ENCODE measurements at regions not wholly inside any gene's neighbourhood (a gene's known extent, or its start where the extent isn't known, plus 50 kb on each side); places are given as distances from the start of the nearest gene placed in this dataset.
"Not testable (repeated sequence)": the region's sequence is repeated elsewhere in the genome, so short reads cannot be mapped to it uniquely, and the experiment has no call there.

DNA sequence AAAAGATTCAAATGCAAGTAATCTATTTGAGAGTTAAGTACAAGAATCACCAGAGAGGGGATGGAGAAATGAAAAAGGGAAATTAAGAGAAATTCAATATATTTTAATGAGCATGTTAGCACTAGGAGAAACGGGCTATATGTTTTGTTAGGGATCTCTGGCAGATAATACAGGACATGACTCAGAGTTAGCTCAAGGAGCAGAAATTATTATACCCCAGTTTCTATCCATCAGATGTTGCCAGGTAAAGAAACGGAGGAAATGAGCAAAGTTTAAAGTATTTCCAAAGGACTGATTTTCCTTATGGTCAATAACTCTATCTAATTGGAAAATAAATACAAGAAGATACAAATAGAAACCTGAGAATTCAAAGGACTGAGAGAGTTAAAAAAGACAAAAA is 867.6 kb downstream of the TRAM1L1 start:
- DNase-seq (ENCODE audit: low read depth in 1 of 2, low spot score in 1 of 2): no peak
- TF ChIP-seq, protein P1, sequence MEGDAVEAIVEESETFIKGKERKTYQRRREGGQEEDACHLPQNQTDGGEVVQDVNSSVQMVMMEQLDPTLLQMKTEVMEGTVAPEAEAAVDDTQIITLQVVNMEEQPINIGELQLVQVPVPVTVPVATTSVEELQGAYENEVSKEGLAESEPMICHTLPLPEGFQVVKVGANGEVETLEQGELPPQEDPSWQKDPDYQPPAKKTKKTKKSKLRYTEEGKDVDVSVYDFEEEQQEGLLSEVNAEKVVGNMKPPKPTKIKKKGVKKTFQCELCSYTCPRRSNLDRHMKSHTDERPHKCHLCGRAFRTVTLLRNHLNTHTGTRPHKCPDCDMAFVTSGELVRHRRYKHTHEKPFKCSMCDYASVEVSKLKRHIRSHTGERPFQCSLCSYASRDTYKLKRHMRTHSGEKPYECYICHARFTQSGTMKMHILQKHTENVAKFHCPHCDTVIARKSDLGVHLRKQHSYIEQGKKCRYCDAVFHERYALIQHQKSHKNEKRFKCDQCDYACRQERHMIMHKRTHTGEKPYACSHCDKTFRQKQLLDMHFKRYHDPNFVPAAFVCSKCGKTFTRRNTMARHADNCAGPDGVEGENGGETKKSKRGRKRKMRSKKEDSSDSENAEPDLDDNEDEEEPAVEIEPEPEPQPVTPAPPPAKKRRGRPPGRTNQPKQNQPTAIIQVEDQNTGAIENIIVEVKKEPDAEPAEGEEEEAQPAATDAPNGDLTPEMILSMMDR (IDR thresholded peaks at IDR 0.05; ENCODE audit: low read depth, low read length): no peak
- Histone ChIP-seq H3K36me3 (no peaks in the 10 kb centered on the region), H3K9me3 (ENCODE audit: low read depth) (no peaks in the 10 kb centered on the region), H3K4me3 (no peak overlapping the region), H3K27me3 (no peaks in the 10 kb centered on the region), H3K4me1 (ENCODE audit: low read depth) (no peaks in the 10 kb centered on the region), H3K27ac (no peak overlapping the region)

DNA sequence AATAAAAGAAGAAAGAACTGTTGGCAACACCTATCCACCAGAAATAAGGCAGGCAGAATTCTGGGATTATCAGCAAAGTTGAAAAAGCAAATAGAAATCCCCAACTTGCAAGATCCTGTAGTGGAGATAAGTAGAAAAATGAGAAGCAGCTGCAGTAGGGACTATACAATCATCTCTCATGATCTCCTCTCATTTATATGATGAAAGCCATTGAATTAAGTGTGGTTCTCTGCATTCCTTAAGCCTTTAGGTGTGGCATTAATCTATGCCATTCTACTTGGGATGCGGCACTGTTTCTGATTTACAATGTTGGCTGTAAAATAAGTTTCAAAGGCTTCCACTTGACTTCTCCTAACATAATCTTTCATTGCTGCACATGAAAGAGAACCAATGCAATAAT is 869.8 kb downstream of the TRAM1L1 start:
- no peak overlapping the region for H3K27ac ChIP-seq
- TF ChIP-seq, protein P1 (IDR thresholded peaks at IDR 0.05; ENCODE audit: low read depth, low read length): no peak
- H3K27me3 ChIP-seq: no peaks in the 10 kb centered on the region
- no peak overlapping the region for H3K4me3 ChIP-seq
- H3K4me1 ChIP-seq (ENCODE audit: low read depth): no peaks in the 10 kb centered on the region
- no peaks in the 10 kb centered on the region for H3K36me3 ChIP-seq
- no peak for DNase-seq (ENCODE audit: low read depth in 1 of 2, low spot score in 1 of 2)
- H3K9me3 ChIP-seq (ENCODE audit: low read depth): no peaks in the 10 kb centered on the region

DNA sequence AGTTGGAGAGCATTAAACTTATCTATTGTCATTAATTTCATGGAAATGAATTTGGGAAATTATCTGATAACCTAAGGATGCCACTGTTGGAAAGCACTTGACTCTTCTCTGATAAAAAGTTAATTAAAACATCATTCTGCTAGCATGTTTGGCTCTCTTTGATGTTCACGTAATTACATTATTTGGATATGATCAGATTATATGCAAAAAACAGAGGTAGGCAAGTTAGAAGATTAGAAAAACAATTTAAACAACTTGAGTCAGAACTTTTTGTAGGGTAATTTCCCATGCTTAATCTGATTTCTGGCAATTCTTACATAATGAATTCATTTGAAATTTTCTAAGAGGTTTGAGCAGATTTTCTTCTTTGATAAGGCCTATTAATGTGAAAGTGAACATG is 882.9 kb downstream of the TRAM1L1 start:
- H3K9me3 ChIP-seq (ENCODE audit: low read depth): no peaks in the 10 kb centered on the region
- no peak overlapping the region for H3K27ac ChIP-seq
- no peak for DNase-seq (ENCODE audit: low read depth in 1 of 2, low spot score in 1 of 2)
- H3K4me1 ChIP-seq (ENCODE audit: low read depth): peaks cover 5% of the 10 kb centered on the region
- TF ChIP-seq, protein P1 (IDR thresholded peaks at IDR 0.05; ENCODE audit: low read depth, low read length): no peak
- H3K36me3 ChIP-seq: no peaks in the 10 kb centered on the region
- H3K4me3 ChIP-seq: no peak overlapping the region
- no peaks in the 10 kb centered on the region for H3K27me3 ChIP-seq

DNA sequence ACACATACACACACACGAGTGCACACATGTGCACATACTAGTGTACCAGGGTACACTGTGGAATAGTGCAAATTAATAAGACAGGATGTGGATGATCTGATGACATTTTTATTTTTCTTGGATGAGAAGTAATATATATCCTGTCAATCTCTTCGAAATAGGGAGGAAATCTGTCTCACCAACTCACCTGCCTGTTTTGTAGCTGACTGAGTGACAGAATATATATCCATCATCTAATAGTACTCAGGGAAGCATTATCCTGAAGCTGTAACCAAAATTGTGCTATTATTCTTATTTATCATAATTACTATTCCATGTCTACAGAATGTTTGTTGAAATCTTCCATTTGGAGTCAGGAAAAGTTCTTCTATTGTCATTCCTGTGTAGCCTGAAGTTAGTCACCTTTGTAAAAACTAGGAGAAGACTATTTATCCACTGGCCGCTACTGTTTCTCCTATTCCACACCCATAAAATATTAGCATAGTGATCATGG is 888.0 kb downstream of the TRAM1L1 start:
- no peaks in the 10 kb centered on the region for H3K9me3 ChIP-seq (ENCODE audit: low read depth)
- H3K27me3 ChIP-seq: no peaks in the 10 kb centered on the region
- H3K27ac ChIP-seq: no peak overlapping the region
- H3K4me3 ChIP-seq: no peak overlapping the region
- H3K4me1 ChIP-seq (ENCODE audit: low read depth): peaks cover 5% of the 10 kb centered on the region
- DNase-seq (ENCODE audit: low read depth in 1 of 2, low spot score in 1 of 2): no peak
- no peaks in the 10 kb centered on the region for H3K36me3 ChIP-seq
- TF ChIP-seq, protein P1 (IDR thresholded peaks at IDR 0.05; ENCODE audit: low read depth, low read length): no peak

DNA sequence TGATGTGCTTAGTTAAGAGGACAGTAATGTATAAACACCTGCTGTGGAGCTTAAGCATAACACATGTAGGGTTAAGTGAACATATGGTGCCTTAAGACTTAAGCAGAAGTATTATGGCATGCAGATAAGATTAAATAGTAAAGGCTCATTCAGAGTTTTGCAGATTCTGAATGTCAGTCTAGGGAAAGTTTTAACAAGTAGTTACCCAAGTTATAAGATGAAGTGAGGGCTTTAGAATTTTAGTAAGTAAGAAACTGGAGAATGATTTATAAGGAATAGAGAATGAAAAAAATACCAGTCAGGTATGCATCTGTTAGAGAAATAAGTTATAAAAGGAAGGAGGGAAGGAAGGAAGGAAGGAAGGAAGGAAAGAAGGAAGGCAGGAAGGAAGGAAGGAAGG is 902.1 kb downstream of the TRAM1L1 start:
- no peak overlapping the region for H3K27ac ChIP-seq
- TF ChIP-seq, protein P1 (IDR thresholded peaks at IDR 0.05; ENCODE audit: low read depth, low read length): no peak
- H3K4me3 ChIP-seq: no peak overlapping the region
- no peaks in the 10 kb centered on the region for H3K36me3 ChIP-seq
- H3K4me1 ChIP-seq (ENCODE audit: low read depth): no peaks in the 10 kb centered on the region
- no peak for DNase-seq (ENCODE audit: low read depth in 1 of 2, low spot score in 1 of 2)
- H3K27me3 ChIP-seq: no peaks in the 10 kb centered on the region
- no peaks in the 10 kb centered on the region for H3K9me3 ChIP-seq (ENCODE audit: low read depth)

DNA sequence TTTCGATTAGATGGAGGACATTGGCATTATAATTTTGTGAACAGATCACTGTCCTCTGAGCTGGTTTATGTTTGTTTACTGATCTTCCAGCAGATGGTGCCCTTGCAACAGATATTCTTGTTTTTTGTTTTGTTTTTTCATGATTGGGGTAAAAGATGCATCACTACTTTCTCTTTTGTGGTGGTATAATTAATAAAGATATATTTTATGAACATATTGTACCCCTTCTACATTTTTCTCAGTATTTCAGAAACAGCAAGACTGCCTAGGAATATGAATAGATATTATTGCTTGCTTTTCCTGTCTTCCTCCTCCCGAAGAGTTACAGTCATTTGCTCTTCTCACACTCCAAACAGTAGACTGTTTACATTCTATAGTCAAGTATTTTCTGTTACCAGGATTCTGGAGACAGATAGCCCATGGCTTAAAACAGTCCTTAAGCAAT is 905.2 kb downstream of the TRAM1L1 start:
- no peaks in the 10 kb centered on the region for H3K36me3 ChIP-seq
- no peak overlapping the region for H3K4me3 ChIP-seq
- DNase-seq (ENCODE audit: low read depth in 1 of 2, low spot score in 1 of 2): peak in 1 of 2 donors; percentile 5
- no peaks in the 10 kb centered on the region for H3K4me1 ChIP-seq (ENCODE audit: low read depth)
- H3K27me3 ChIP-seq: no peaks in the 10 kb centered on the region
- TF ChIP-seq, protein P1 (IDR thresholded peaks at IDR 0.05; ENCODE audit: low read depth, low read length): no peak
- H3K9me3 ChIP-seq (ENCODE audit: low read depth): no peaks in the 10 kb centered on the region
- H3K27ac ChIP-seq: no peak overlapping the region

DNA sequence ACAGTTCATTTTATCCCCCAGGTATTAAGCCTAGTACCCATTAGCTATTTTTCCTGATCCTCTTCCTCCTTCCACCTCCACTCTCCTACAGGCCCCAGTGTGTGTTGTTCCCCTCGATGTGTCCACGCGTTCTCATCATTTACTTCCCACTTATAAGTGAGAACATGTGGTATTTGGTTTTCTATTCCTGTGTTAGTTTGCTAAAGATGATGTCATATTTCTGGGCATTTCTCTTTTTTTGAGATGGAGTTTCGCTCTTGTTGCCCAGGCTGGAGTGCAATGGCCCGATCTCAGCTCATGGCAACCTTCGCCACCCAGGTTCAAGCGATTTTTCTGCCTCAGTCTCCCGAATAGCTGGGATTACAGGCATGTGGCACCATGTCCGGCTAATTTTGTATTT is 934.0 kb downstream of the TRAM1L1 start:
- H3K9me3 ChIP-seq (ENCODE audit: low read depth); H3K4me3 ChIP-seq; H3K4me1 ChIP-seq (ENCODE audit: low read depth); DNase-seq (ENCODE audit: low read depth in 1 of 2, low spot score in 1 of 2); H3K36me3 ChIP-seq; H3K27me3 ChIP-seq; H3K27ac ChIP-seq: not testable (repeated sequence)
